ENCODE measurements at regions not wholly inside any gene's neighbourhood (a gene's known extent, or its start where the extent isn't known, plus 50 kb on each side); places are given as distances from the start of the nearest gene placed in this dataset.
A peak's percentile ranks its signal among the peaks of the same experiment; 100 is the strongest.

DNA sequence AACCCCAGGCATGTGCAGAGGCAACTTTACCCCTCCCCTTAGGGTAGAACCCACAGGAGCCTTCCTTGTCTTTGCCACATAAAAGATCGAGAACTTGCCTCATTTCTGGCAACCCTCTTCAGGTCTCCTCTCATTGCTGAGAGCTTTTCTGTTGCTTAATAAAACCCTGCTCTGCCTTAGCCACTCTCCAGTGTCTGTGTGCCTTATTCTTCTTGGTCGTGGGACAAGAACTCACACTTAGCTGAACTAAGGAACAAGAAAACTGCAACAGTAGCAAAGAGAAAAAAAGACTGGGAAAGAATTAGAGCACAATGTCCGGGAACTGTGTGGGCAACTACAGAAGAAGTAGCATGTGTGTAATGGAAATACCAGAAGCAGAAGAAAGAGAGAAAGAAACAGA lies 56.2 kb upstream of the SMIM21 start:
- no peaks in the 10 kb centered on the region for H3K4me1 ChIP-seq
- H3K4me3 ChIP-seq, result no peak overlapping the region

DNA sequence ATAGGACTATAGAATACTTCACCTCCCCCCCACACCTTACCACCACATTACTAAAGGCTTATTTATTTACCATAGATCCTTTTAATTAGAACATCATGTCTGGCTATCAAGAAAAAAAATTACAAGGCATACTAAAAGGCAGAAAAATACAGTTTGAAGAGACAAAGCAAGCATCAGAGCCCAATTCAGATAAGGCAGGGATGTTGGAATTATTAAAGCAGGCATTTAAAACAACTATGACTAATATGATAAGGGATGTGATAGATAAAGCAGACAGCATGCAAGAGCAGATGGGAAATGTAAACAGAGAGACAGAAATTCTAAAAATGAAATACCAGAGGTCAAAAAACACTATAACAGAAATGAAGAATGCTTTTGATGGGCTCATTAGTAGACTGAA lies 55.4 kb upstream of the SMIM21 start:
- no peaks in the 10 kb centered on the region for H3K27me3 ChIP-seq
- no peak for TF ChIP-seq POLR2A (IDR thresholded peaks at IDR 0.05)
- TF ChIP-seq, protein P1, sequence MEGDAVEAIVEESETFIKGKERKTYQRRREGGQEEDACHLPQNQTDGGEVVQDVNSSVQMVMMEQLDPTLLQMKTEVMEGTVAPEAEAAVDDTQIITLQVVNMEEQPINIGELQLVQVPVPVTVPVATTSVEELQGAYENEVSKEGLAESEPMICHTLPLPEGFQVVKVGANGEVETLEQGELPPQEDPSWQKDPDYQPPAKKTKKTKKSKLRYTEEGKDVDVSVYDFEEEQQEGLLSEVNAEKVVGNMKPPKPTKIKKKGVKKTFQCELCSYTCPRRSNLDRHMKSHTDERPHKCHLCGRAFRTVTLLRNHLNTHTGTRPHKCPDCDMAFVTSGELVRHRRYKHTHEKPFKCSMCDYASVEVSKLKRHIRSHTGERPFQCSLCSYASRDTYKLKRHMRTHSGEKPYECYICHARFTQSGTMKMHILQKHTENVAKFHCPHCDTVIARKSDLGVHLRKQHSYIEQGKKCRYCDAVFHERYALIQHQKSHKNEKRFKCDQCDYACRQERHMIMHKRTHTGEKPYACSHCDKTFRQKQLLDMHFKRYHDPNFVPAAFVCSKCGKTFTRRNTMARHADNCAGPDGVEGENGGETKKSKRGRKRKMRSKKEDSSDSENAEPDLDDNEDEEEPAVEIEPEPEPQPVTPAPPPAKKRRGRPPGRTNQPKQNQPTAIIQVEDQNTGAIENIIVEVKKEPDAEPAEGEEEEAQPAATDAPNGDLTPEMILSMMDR (IDR thresholded peaks at IDR 0.05), result no peak
- H3K27ac ChIP-seq, result no peak overlapping the region
- H3K4me1 ChIP-seq, result no peaks in the 10 kb centered on the region
- H3K36me3 ChIP-seq, result no peaks in the 10 kb centered on the region
- DNase-seq, result no peak
- no peak overlapping the region for H3K4me3 ChIP-seq
- no peaks in the 10 kb centered on the region for H3K9me3 ChIP-seq

More for the DNA sequence above, 56.2 kb upstream of the SMIM21 start:
- H3K27me3 ChIP-seq, result no peaks in the 10 kb centered on the region
- no peak overlapping the region for H3K27ac ChIP-seq
- TF ChIP-seq, protein P1 (IDR thresholded peaks at IDR 0.05), result no peak
- no peak for TF ChIP-seq POLR2A (IDR thresholded peaks at IDR 0.05)
- no peaks in the 10 kb centered on the region for H3K9me3 ChIP-seq
- DNase-seq, result no peak
- H3K36me3 ChIP-seq, result no peaks in the 10 kb centered on the region

DNA sequence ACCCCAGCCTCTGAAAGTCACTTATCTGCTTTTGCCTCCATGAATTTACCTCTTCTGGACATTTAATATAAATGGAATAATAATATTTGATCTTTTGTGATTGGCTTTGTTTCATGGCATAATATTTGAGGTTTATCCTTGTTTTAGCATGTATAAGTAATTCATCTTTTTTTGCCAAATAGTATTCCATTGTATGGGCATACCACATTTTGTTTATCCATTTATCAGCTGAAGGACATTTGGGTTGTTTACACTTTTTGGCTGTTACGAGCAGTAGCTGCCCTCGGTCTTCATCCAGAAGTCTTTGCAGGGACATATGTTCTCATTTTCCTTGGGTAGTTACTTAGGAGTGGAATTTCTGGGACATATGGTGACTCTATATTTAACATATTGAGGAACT lies 53.0 kb upstream of the SMIM21 start:
- Histone ChIP-seq H3K9me3 (no peaks in the 10 kb centered on the region), H3K4me3 (no peak overlapping the region), H3K27me3 (no peaks in the 10 kb centered on the region), H3K4me1 (no peaks in the 10 kb centered on the region), H3K27ac (no peak overlapping the region), H3K36me3 (no peaks in the 10 kb centered on the region)
- TF ChIP-seq, protein P1 (IDR thresholded peaks at IDR 0.05), result no peak
- TF ChIP-seq POLR2A (IDR thresholded peaks at IDR 0.05), result no peak
- DNase-seq, result no peak

DNA sequence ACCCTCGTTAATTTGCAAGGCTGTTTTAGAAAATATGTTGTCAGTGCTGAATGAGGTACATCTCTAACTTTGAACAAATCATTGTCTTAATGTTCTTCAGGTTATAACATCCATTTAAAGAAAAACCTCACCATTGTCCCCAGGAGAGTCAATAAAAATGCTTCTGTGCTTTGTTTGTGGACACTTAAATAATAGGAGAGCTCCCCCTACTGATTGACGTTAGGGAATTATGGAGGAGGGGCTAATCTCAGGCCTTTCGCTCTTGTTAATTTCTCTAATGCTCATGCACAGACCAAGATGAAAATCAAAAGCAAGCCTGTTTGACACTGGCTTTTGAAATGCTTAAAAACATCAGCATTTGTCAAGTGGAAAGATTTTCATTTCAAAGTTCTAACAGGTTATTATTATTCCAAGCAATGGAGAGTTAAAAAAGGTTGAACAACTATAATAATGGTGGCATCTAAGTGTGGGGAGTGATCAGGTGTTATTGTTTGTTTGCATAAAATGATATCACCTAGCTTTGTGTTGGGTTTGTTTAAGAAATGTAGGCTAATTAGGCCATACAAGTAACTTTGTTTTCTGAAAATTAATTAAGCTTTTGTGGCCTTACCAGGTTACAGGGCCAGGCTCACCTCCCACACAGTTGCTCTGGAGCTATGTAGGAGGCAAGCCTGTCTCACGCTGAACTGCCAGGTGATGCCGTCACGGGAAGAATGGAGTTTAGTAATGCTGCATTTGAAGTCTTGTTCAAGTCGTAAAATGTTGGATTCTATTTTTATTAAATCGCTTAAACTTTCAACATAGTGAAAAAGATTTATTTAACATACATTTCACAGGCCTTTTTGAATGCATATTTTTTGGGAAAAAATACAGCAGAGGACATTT lies 51.7 kb upstream of the SMIM21 start:
- no peak for DNase-seq
- H3K27me3 ChIP-seq, result no peaks in the 10 kb centered on the region

DNA sequence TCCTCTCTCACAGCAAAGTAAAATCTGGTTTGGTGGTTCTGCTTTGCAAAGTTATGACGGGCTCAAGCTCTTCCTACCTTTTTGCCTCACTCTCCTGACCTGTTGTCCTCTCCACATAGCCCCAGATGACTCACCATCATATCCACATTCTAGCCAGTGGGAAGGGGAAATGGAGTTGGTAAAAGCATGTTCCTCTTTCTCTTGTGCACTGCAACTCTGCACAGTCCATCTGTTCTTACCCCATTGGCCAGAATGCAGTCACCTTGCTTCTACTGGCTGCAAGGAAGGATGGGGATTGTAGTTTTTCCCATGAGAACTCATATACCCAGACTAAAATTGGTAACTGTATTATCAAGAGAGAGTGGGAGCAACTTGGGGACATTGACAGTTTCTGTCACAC lies 50.4 kb upstream of the SMIM21 start:
- DNase-seq, result no peak
- Histone ChIP-seq H3K27me3 (no peaks in the 10 kb centered on the region), H3K36me3 (no peaks in the 10 kb centered on the region), H3K4me1 (no peaks in the 10 kb centered on the region), H3K9me3 (no peaks in the 10 kb centered on the region), H3K27ac (no peak overlapping the region), H3K4me3 (no peak overlapping the region)
- TF ChIP-seq, protein P1 (IDR thresholded peaks at IDR 0.05), result no peak
- no peak for TF ChIP-seq POLR2A (IDR thresholded peaks at IDR 0.05)

More for the DNA sequence above, 51.7 kb upstream of the SMIM21 start:
- Histone ChIP-seq H3K4me1 (no peaks in the 10 kb centered on the region), H3K4me3 (no peak overlapping the region), H3K27ac (no peak overlapping the region), H3K36me3 (no peaks in the 10 kb centered on the region), H3K9me3 (no peaks in the 10 kb centered on the region)
- TF ChIP-seq POLR2A (IDR thresholded peaks at IDR 0.05), result no peak
- TF ChIP-seq, protein P1 (IDR thresholded peaks at IDR 0.05), result peak in 5 of 6 experiments; percentile 27 to 78 (median 73)

Small RNA genes in the stretch of these regions (small RNA-seq; reads per million reads assigned to genes)
- gene AC021506.2, result 0 reads per million in 2 donors
